ENCODE measurements at regions not wholly inside any gene's neighbourhood (a gene's known extent, or its start where the extent isn't known, plus 50 kb on each side); places are given as distances from the start of the nearest gene placed in this dataset.

DNA sequence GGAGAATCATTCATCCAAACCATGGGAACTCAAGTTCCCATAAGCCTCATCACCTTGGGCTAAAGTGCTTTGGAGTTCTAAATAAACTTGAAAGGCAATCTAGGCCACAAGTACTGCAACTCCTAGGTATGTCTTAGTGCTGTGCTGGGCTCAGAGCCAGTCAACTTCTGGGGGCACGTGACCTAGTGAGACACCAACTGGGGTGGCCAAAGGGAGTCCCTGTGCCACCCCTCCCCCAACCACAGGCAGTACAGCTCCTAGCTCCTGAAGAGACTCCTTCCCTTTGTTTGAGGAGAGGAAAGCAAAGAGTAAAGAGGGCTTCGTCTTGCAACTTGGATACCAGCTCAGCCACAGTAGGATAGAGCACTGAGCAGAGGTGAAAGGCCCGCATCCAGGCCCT is 154.2 kb upstream of the IL1RAPL2 start:
- no peak for DNase-seq (ENCODE audit: low read depth in 1 of 2, low spot score in 1 of 2)
- no peaks in the 10 kb centered on the region for H3K4me1 ChIP-seq
- H3K4me3 ChIP-seq: no peak overlapping the region
- WGBS (ENCODE audit: missing lambda C conversion rate): 56% methylated on average over 2 of the region's 3 CpGs
- no peak for TF ChIP-seq RNF2 (IDR thresholded peaks at IDR 0.05; ENCODE audit: borderline replicate concordance, low read depth)
- TF ChIP-seq HOXB5 (CRISPR knock-in tag; IDR thresholded peaks at IDR 0.05): no peak
- TF ChIP-seq, protein P1, sequence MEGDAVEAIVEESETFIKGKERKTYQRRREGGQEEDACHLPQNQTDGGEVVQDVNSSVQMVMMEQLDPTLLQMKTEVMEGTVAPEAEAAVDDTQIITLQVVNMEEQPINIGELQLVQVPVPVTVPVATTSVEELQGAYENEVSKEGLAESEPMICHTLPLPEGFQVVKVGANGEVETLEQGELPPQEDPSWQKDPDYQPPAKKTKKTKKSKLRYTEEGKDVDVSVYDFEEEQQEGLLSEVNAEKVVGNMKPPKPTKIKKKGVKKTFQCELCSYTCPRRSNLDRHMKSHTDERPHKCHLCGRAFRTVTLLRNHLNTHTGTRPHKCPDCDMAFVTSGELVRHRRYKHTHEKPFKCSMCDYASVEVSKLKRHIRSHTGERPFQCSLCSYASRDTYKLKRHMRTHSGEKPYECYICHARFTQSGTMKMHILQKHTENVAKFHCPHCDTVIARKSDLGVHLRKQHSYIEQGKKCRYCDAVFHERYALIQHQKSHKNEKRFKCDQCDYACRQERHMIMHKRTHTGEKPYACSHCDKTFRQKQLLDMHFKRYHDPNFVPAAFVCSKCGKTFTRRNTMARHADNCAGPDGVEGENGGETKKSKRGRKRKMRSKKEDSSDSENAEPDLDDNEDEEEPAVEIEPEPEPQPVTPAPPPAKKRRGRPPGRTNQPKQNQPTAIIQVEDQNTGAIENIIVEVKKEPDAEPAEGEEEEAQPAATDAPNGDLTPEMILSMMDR (IDR thresholded peaks at IDR 0.05): no peak
- TF ChIP-seq NFE2L2 (conservative IDR thresholded peaks at IDR 0.05; ENCODE audit: low read length): no peak
- TF ChIP-seq TP53 (CRISPR knock-in tag; IDR thresholded peaks at IDR 0.05): no peak
- TF ChIP-seq FOSL2 (IDR thresholded peaks at IDR 0.05): no peak
- no peak for TF ChIP-seq FOSL2 (CRISPR knock-in tag; IDR thresholded peaks at IDR 0.05)
- no peak for TF ChIP-seq SMC3 (IDR thresholded peaks at IDR 0.05)
- TF ChIP-seq CHD2 (IDR thresholded peaks at IDR 0.05; ENCODE audit: low read length, partially characterized antibody): no peak
- no peak for TF ChIP-seq GATA3 (IDR thresholded peaks at IDR 0.05; ENCODE audit: borderline replicate concordance)
- TF ChIP-seq, protein P2, sequence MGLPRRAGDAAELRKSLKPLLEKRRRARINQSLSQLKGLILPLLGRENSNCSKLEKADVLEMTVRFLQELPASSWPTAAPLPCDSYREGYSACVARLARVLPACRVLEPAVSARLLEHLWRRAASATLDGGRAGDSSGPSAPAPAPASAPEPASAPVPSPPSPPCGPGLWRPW (IDR thresholded peaks at IDR 0.05): no peak
- no peak for TF ChIP-seq TFCP2L1 (CRISPR knock-in tag; IDR thresholded peaks at IDR 0.05)
- TF ChIP-seq BHLHE40 (IDR thresholded peaks at IDR 0.05; ENCODE audit: low read depth, low read length): no peak
- TF ChIP-seq CEBPB (IDR thresholded peaks at IDR 0.05): no peak
- TF ChIP-seq PHF8 (IDR thresholded peaks at IDR 0.05; ENCODE audit: borderline replicate concordance, low read depth): no peak
- H3K27ac ChIP-seq: no peak overlapping the region
- H3K9me3 ChIP-seq: no peaks in the 10 kb centered on the region
- H3K4me2 ChIP-seq: no peak overlapping the region
- ChIA-PET POLR2A (no interaction called here), CTCF (interaction anchor here (0.5 kb wide), 1 partner anchor 38 kb away, joined by 3 read pairs; no protein-coding TSS in a partner anchor)
- no peak for ATAC-seq
- FAIRE-seq: no peak

DNA sequence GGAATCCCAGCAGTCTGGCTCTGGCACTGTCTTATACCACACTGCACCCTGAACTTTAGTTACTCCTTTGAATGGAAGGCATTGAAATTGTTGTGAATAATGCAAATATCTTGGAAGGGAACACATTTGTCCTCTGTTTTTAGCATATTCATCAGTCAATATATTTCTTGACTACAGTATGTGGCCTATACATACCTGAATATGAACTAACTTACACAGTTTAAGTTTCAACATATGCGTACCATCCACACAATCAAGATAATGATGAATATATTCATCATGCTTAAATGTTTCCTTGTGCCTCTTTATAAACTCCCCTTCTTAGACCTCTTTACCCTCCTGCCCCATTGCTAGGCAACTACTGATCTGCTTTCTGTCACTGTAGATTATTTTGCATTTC is 145.7 kb upstream of the ESX1 start:
- POLR2A ChIA-PET: no interaction called here
- CTCF ChIA-PET: no interaction called here
- TF ChIP-seq POLR2A (IDR thresholded peaks at IDR 0.05; ENCODE audit: low read length): no peak
- no peak for TF ChIP-seq FOXS1 (CRISPR knock-in tag; IDR thresholded peaks at IDR 0.05)
- no peak for TF ChIP-seq ZNF302 (CRISPR knock-in tag; IDR thresholded peaks at IDR 0.05)
- TF ChIP-seq HDAC2 (IDR thresholded peaks at IDR 0.05): no peak
- no peak for TF ChIP-seq ZC3H11A (IDR thresholded peaks at IDR 0.05)
- no peak for TF ChIP-seq NPAS2 (CRISPR knock-in tag; IDR thresholded peaks at IDR 0.05; ENCODE audit: borderline replicate concordance)
- TF ChIP-seq, protein P3, sequence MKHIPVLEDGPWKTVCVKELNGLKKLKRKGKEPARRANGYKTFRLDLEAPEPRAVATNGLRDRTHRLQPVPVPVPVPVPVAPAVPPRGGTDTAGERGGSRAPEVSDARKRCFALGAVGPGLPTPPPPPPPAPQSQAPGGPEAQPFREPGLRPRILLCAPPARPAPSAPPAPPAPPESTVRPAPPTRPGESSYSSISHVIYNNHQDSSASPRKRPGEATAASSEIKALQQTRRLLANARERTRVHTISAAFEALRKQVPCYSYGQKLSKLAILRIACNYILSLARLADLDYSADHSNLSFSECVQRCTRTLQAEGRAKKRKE (CRISPR knock-in tag; IDR thresholded peaks at IDR 0.05; ENCODE audit: low read depth): no peak
- no peak for TF ChIP-seq SREBF2 (IDR thresholded peaks at IDR 0.05)
- TF ChIP-seq TFCP2L1 (CRISPR knock-in tag; IDR thresholded peaks at IDR 0.05): no peak
- TF ChIP-seq, protein P1 (IDR thresholded peaks at IDR 0.05): no peak
- TF ChIP-seq JUNB (IDR thresholded peaks at IDR 0.05): no peak
- TF ChIP-seq RAD21 (conservative IDR thresholded peaks at IDR 0.05 in 1 of 2, IDR thresholded peaks at IDR 0.05 in 1 of 2): no peak
- TF ChIP-seq KDM5A (IDR thresholded peaks at IDR 0.05): no peak
- no peak for TF ChIP-seq HOXB5 (CRISPR knock-in tag; IDR thresholded peaks at IDR 0.05)
- TF ChIP-seq HOXA7 (CRISPR knock-in tag; IDR thresholded peaks at IDR 0.05): no peak
- TF ChIP-seq RCOR1 (IDR thresholded peaks at IDR 0.05; ENCODE audit: low read depth, low read length): no peak
- FAIRE-seq (peak; percentile 98), ATAC-seq (no peak), DNase-seq (ENCODE audit: low read depth in 1 of 2, low spot score in 1 of 2) (no peak)
- Histone ChIP-seq H3K4me1 (no peaks in the 10 kb centered on the region), H3K4me3 (no peak overlapping the region), H3K4me2 (no peak overlapping the region), H3K27ac (no peak overlapping the region), H3K9me3 (no peaks in the 10 kb centered on the region)
- WGBS (ENCODE audit: missing lambda C conversion rate): 54% methylated on average over 1 of the region's 1 CpG

Measured in A549 (cell line).